ENCODE measurements at regions not wholly inside any gene's neighbourhood (a gene's known extent, or its start where the extent isn't known, plus 50 kb on each side); places are given as distances from the start of the nearest gene placed in this dataset.

DNA sequence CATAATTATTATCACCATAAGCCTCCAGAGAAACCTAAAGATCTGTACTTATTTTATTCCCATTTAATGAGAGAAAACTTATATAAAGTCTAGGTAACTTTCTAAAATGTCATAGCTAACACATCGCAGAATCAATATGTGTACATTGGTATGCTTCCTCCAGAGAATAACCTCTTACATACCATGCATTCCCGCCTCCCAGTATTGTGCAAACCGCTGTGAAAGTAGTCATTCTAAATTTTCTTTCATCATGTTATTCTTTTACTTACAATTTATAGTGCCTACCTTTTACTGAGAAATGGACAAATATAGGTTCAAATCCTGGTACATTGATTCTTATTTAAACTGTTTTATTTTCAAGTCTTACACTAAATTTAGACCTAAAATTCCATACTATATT is 463.4 kb downstream of the LRFN5 start:
- Histone ChIP-seq H3K27me3 (ENCODE audit: control insufficient read depth, insufficient read depth, low read length) (no peaks in the 10 kb centered on the region), H3K4me1 (ENCODE audit: control insufficient read depth, insufficient read depth, low read length) (no peaks in the 10 kb centered on the region), H3K36me3 (ENCODE audit: control insufficient read depth, insufficient read depth, low read length) (no peaks in the 10 kb centered on the region), H3K9me3 (ENCODE audit: control insufficient read depth, insufficient read depth, low read depth, low read length) (no peaks in the 10 kb centered on the region), H3K27ac (ENCODE audit: low read length) (no peak overlapping the region), H3K4me3 (ENCODE audit: low read depth in 2 of 2, low read length in 2 of 2) (no peak overlapping the region)
- ChIA-PET CTCF (no interaction called here), POLR2A (no interaction called here)
- DNase-seq (ENCODE audit: low read depth, low spot score) = no peak
- no TSS peak for BruUV-seq (replicated peaks)
- TF ChIP-seq POLR2AphosphoS5 (IDR thresholded peaks at IDR 0.05; ENCODE audit: low read depth, low read length) (no peak), SIN3A (IDR thresholded peaks at IDR 0.05; ENCODE audit: borderline replicate concordance, insufficient read depth, low read depth, low read length) (no peak), CTCF (IDR thresholded peaks at IDR 0.05) (no peak), TCF7L2 (IDR thresholded peaks at IDR 0.05; ENCODE audit: low read depth, low read length) (no peak)
- TF ChIP-seq, protein P1, sequence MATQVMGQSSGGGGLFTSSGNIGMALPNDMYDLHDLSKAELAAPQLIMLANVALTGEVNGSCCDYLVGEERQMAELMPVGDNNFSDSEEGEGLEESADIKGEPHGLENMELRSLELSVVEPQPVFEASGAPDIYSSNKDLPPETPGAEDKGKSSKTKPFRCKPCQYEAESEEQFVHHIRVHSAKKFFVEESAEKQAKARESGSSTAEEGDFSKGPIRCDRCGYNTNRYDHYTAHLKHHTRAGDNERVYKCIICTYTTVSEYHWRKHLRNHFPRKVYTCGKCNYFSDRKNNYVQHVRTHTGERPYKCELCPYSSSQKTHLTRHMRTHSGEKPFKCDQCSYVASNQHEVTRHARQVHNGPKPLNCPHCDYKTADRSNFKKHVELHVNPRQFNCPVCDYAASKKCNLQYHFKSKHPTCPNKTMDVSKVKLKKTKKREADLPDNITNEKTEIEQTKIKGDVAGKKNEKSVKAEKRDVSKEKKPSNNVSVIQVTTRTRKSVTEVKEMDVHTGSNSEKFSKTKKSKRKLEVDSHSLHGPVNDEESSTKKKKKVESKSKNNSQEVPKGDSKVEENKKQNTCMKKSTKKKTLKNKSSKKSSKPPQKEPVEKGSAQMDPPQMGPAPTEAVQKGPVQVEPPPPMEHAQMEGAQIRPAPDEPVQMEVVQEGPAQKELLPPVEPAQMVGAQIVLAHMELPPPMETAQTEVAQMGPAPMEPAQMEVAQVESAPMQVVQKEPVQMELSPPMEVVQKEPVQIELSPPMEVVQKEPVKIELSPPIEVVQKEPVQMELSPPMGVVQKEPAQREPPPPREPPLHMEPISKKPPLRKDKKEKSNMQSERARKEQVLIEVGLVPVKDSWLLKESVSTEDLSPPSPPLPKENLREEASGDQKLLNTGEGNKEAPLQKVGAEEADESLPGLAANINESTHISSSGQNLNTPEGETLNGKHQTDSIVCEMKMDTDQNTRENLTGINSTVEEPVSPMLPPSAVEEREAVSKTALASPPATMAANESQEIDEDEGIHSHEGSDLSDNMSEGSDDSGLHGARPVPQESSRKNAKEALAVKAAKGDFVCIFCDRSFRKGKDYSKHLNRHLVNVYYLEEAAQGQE (IDR thresholded peaks at IDR 0.05; ENCODE audit: insufficient read depth in 1 of 2, low read depth in 2 of 2, low read length in 1 of 2) = no peak
- in situ Hi-C loops (cut with HindIII; ENCODE audit: low pct_unique_long_range_greater_than_20kb, low sequenced_read_pairs) (no loop called here), intact Hi-C loops (cut with micrococcal nuclease; ENCODE audit: unreplicated experiment) (no loop called here)
- ATAC-seq = no peak

DNA sequence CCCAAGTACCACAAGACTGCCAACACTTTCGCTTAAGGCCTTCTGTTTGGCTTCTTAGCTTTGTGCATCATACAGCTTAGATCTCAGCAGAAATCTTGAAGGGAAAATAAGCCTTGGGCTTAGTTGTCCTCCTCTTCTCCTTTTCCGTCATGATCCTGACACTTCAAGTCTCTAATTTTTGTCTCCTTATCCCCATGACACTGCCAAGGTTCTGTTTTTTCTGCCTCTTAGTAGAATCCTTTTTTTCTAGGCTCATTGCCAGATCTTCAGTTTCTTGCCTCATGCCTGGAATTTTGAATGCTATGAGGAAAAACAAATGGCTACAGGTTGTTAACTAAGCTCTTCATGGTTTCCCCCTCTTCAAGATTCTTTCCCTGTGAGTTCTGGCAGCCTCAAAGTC is 450.4 kb downstream of the LRFN5 start:
- ChIA-PET POLR2A (no interaction called here), CTCF (no interaction called here)
- in situ Hi-C loops (cut with HindIII; ENCODE audit: low pct_unique_long_range_greater_than_20kb, low sequenced_read_pairs) = no loop called here
- intact Hi-C loops (cut with micrococcal nuclease; ENCODE audit: unreplicated experiment) = no loop called here
- DNase-seq (ENCODE audit: low read depth, low spot score) = no peak
- ATAC-seq = no peak
- Histone ChIP-seq H3K36me3 (ENCODE audit: control insufficient read depth, insufficient read depth, low read length) (no peaks in the 10 kb centered on the region), H3K9me3 (ENCODE audit: control insufficient read depth, insufficient read depth, low read depth, low read length) (no peaks in the 10 kb centered on the region), H3K27ac (ENCODE audit: low read length) (no peak overlapping the region), H3K4me1 (ENCODE audit: control insufficient read depth, insufficient read depth, low read length) (no peaks in the 10 kb centered on the region), H3K4me3 (ENCODE audit: low read depth in 2 of 2, low read length in 2 of 2) (no peak overlapping the region), H3K27me3 (ENCODE audit: control insufficient read depth, insufficient read depth, low read length) (no peaks in the 10 kb centered on the region)
- BruUV-seq (replicated peaks) = no TSS peak
- no peak for TF ChIP-seq CTCF (IDR thresholded peaks at IDR 0.05)
- no peak for TF ChIP-seq SIN3A (IDR thresholded peaks at IDR 0.05; ENCODE audit: borderline replicate concordance, insufficient read depth, low read depth, low read length)
- TF ChIP-seq, protein P1 (IDR thresholded peaks at IDR 0.05; ENCODE audit: insufficient read depth in 1 of 2, low read depth in 2 of 2, low read length in 1 of 2) = no peak
- TF ChIP-seq POLR2AphosphoS5 (IDR thresholded peaks at IDR 0.05; ENCODE audit: low read depth, low read length) = no peak
- no peak for TF ChIP-seq TCF7L2 (IDR thresholded peaks at IDR 0.05; ENCODE audit: low read depth, low read length)

Measured in Panc1 (cell line).